ENCODE measurements at regions not wholly inside any gene's neighbourhood (a gene's known extent, or its start where the extent isn't known, plus 50 kb on each side); places are given as distances from the start of the nearest gene placed in this dataset.

DNA sequence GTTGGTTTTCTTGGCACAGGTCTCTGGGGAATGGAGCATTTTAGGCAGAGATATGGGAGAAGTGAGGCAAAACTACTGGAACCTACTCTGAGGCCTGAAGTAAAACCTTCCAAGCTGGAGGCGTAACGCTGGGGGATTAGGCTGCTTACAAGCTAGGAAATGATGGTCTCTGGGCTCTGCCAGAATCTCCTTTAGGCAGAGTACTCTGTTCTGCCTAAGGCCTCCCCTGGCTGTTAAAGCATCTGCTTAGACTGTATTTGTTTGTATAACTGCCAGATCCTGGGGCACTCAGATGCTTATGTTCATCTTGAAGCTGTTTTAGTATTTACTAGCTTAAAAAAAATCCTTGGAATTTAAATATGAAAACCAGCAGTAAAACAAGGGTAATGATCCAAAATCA, 822.2 kb downstream of the RPA4 start:
- H3K9me3 ChIP-seq (ENCODE audit: insufficient read depth, low read depth, low read length): no peaks in the 10 kb centered on the region
- no peaks in the 10 kb centered on the region for H3K36me3 ChIP-seq (ENCODE audit: insufficient read depth, low read depth, low read length)
- no peaks in the 10 kb centered on the region for H3K4me1 ChIP-seq (ENCODE audit: insufficient read depth, low read length)
- H3K4me3 ChIP-seq (ENCODE audit: low read length): no peak overlapping the region
- H3K27me3 ChIP-seq (ENCODE audit: insufficient read depth, low read length): no peaks in the 10 kb centered on the region
- no peak overlapping the region for H3K27ac ChIP-seq (ENCODE audit: low read length)
- no peak overlapping the region for H3K9ac ChIP-seq (ENCODE audit: low read depth, low read length)

- no peak overlapping the region for H3K4me3 ChIP-seq (ENCODE audit: low read length)
- no peaks in the 10 kb centered on the region for H3K9me3 ChIP-seq (ENCODE audit: insufficient read depth, low read depth, low read length)
- H3K27me3 ChIP-seq (ENCODE audit: insufficient read depth, low read length): no peaks in the 10 kb centered on the region
- H3K36me3 ChIP-seq (ENCODE audit: insufficient read depth, low read depth, low read length): no peaks in the 10 kb centered on the region
- no peak overlapping the region for H3K27ac ChIP-seq (ENCODE audit: low read length)
- H3K9ac ChIP-seq (ENCODE audit: low read depth, low read length): no peak overlapping the region
- no peaks in the 10 kb centered on the region for H3K4me1 ChIP-seq (ENCODE audit: insufficient read depth, low read length)
These were observed 830.4 kb downstream of the RPA4 start for GRCh38 chrX:97714072-97714471.

GRCh38 chrX:97728215-97728614, 844.5 kb downstream of the RPA4 start:
- H3K27ac ChIP-seq (ENCODE audit: low read length): no peak overlapping the region
- no peaks in the 10 kb centered on the region for H3K27me3 ChIP-seq (ENCODE audit: insufficient read depth, low read length)
- H3K9me3 ChIP-seq (ENCODE audit: insufficient read depth, low read depth, low read length): no peaks in the 10 kb centered on the region
- no peak overlapping the region for H3K4me3 ChIP-seq (ENCODE audit: low read length)
- H3K4me1 ChIP-seq (ENCODE audit: insufficient read depth, low read length): no peaks in the 10 kb centered on the region
- H3K9ac ChIP-seq (ENCODE audit: low read depth, low read length): no peak overlapping the region
- H3K36me3 ChIP-seq (ENCODE audit: insufficient read depth, low read depth, low read length): no peaks in the 10 kb centered on the region

- Histone ChIP-seq H3K27me3 (ENCODE audit: insufficient read depth, low read length) (no peaks in the 10 kb centered on the region), H3K9ac (ENCODE audit: low read depth, low read length) (no peak overlapping the region), H3K27ac (ENCODE audit: low read length) (no peak overlapping the region), H3K4me1 (ENCODE audit: insufficient read depth, low read length) (no peaks in the 10 kb centered on the region; the same call in 1 of the 2 replicates), H3K4me3 (ENCODE audit: low read length) (no peak overlapping the region), H3K36me3 (ENCODE audit: insufficient read depth, low read depth, low read length) (no peaks in the 10 kb centered on the region), H3K9me3 (ENCODE audit: insufficient read depth, low read depth, low read length) (no peaks in the 10 kb centered on the region)
These were observed 856.3 kb downstream of the RPA4 start for GRCh38 chrX:97740044-97740443.

GRCh38 chrX:97740886-97741285, 857.2 kb downstream of the RPA4 start:
- no peaks in the 10 kb centered on the region for H3K36me3 ChIP-seq (ENCODE audit: insufficient read depth, low read depth, low read length)
- no peaks in the 10 kb centered on the region for H3K27me3 ChIP-seq (ENCODE audit: insufficient read depth, low read length)
- no peak overlapping the region for H3K27ac ChIP-seq (ENCODE audit: low read length)
- H3K9ac ChIP-seq (ENCODE audit: low read depth, low read length): no peak overlapping the region
- H3K4me1 ChIP-seq (ENCODE audit: insufficient read depth, low read length): no peaks in the 10 kb centered on the region; the same call in 1 of the 2 replicates
- H3K9me3 ChIP-seq (ENCODE audit: insufficient read depth, low read depth, low read length): no peaks in the 10 kb centered on the region
- H3K4me3 ChIP-seq (ENCODE audit: low read length): no peak overlapping the region

- Histone ChIP-seq H3K4me3 (ENCODE audit: low read length) (no peak overlapping the region), H3K4me1 (ENCODE audit: insufficient read depth, low read length) (no peaks in the 10 kb centered on the region; the same call in 1 of the 2 replicates), H3K9ac (ENCODE audit: low read depth, low read length) (no peak overlapping the region), H3K27me3 (ENCODE audit: insufficient read depth, low read length) (no peaks in the 10 kb centered on the region), H3K9me3 (ENCODE audit: insufficient read depth, low read depth, low read length) (no peaks in the 10 kb centered on the region), H3K27ac (ENCODE audit: low read length) (no peak overlapping the region), H3K36me3 (ENCODE audit: insufficient read depth, low read depth, low read length) (no peaks in the 10 kb centered on the region)
These were observed 859.3 kb downstream of the RPA4 start for GRCh38 chrX:97743014-97743413.

DNA sequence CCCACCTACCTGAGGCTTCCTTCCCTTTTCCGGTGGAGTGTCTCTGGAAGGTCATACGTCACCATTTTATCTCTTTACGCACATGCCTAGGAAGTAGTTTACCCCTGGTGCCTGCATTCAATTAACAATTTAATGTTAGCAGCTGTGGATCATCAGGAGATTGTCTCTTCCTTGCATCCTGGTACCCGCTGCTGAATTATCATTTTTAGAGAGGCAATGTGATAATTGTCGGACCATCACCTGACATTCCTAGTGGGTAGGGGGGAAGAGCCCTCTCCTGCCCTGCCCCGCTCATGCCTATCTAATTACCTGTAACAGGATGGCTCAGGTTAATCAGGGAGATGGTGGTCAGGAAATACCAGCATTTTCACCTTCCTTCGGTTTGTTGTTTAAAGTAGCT, 863.6 kb downstream of the RPA4 start:
- H3K9ac ChIP-seq (ENCODE audit: low read depth, low read length): no peak overlapping the region
- H3K4me3 ChIP-seq (ENCODE audit: low read length): no peak overlapping the region
- no peaks in the 10 kb centered on the region for H3K27me3 ChIP-seq (ENCODE audit: insufficient read depth, low read length)

DNA sequence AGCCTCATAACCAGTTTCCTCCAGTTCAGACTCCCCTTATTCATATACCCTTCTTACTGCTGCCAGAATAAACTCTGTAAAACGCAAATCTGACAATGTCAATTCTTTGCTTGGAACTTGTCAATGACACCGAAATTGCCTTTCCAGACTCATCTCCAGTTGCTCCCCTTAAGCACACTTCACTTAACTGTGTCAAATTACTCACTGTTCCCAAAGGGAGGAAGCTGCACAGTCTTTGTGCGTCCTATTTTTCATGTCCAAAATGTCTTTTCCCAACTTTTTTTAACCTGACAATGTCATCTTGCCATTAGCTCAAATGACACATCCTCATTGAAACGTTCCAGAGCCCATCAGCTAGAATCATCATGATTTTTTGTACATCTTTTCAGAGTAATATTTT, 867.3 kb downstream of the RPA4 start:
- H3K36me3 ChIP-seq (ENCODE audit: insufficient read depth, low read depth, low read length): no peaks in the 10 kb centered on the region
- H3K27ac ChIP-seq (ENCODE audit: low read length): no peak overlapping the region
- no peaks in the 10 kb centered on the region for H3K9me3 ChIP-seq (ENCODE audit: insufficient read depth, low read depth, low read length)
- H3K4me1 ChIP-seq (ENCODE audit: insufficient read depth, low read length): no peaks in the 10 kb centered on the region
- H3K27me3 ChIP-seq (ENCODE audit: insufficient read depth, low read length): no peaks in the 10 kb centered on the region
- H3K9ac ChIP-seq (ENCODE audit: low read depth, low read length): no peak overlapping the region
- H3K4me3 ChIP-seq (ENCODE audit: low read length): no peak overlapping the region

More for the DNA sequence above, 863.6 kb downstream of the RPA4 start:
- Histone ChIP-seq H3K36me3 (ENCODE audit: insufficient read depth, low read depth, low read length) (no peaks in the 10 kb centered on the region), H3K9me3 (ENCODE audit: insufficient read depth, low read depth, low read length) (no peaks in the 10 kb centered on the region), H3K27ac (ENCODE audit: low read length) (no peak overlapping the region), H3K4me1 (ENCODE audit: insufficient read depth, low read length) (no peaks in the 10 kb centered on the region)

GRCh38 chrX:97751735-97752134, 868.0 kb downstream of the RPA4 start:
- H3K4me3 ChIP-seq (ENCODE audit: low read length): no peak overlapping the region
- no peaks in the 10 kb centered on the region for H3K27me3 ChIP-seq (ENCODE audit: insufficient read depth, low read length)
- H3K27ac ChIP-seq (ENCODE audit: low read length): no peak overlapping the region
- no peaks in the 10 kb centered on the region for H3K4me1 ChIP-seq (ENCODE audit: insufficient read depth, low read length)
- no peak overlapping the region for H3K9ac ChIP-seq (ENCODE audit: low read depth, low read length)
- no peaks in the 10 kb centered on the region for H3K9me3 ChIP-seq (ENCODE audit: insufficient read depth, low read depth, low read length)
- no peaks in the 10 kb centered on the region for H3K36me3 ChIP-seq (ENCODE audit: insufficient read depth, low read depth, low read length)

DNA sequence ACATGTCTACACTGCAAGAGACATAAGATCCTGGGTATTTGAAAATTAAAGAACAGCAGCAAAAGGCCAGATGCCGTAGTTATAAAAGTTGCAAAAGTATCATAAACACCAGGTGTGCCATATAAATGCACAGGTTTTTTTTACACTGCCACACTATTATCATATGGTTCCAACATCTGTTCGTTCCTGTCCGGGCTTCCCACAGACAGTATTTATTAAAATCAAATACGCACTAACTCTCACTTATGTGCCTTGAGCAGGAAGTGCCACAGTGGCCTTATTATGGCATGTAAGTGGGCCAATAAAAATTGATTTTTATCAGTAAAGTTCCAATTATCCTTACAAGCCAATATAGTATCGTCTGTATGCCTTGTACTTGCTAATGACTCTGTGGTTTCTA, 873.2 kb downstream of the RPA4 start:
- Histone ChIP-seq H3K27me3 (ENCODE audit: insufficient read depth, low read length) (no peaks in the 10 kb centered on the region), H3K4me1 (ENCODE audit: insufficient read depth, low read length) (no peaks in the 10 kb centered on the region), H3K9me3 (ENCODE audit: insufficient read depth, low read depth, low read length) (no peaks in the 10 kb centered on the region), H3K4me3 (ENCODE audit: low read length) (no peak overlapping the region), H3K27ac (ENCODE audit: low read length) (no peak overlapping the region), H3K36me3 (ENCODE audit: insufficient read depth, low read depth, low read length) (no peaks in the 10 kb centered on the region), H3K9ac (ENCODE audit: low read depth, low read length) (no peak overlapping the region)

- peak overlapping the region; percentile 47 for H3K27ac ChIP-seq (ENCODE audit: low read length)
These were observed 879.7 kb downstream of the RPA4 start for GRCh38 chrX:97763391-97763790.

GRCh38 chrX:97763981-97764380, 880.3 kb downstream of the RPA4 start:
- no peak overlapping the region for H3K9ac ChIP-seq (ENCODE audit: low read depth, low read length)
- peak overlapping the region; percentile 47 for H3K27ac ChIP-seq (ENCODE audit: low read length)
- H3K9me3 ChIP-seq (ENCODE audit: insufficient read depth, low read depth, low read length): no peaks in the 10 kb centered on the region
- H3K4me1 ChIP-seq (ENCODE audit: insufficient read depth, low read length): peaks cover 16% of the 10 kb centered on the region; the same call in 1 of the 2 replicates
- no peak overlapping the region for H3K4me3 ChIP-seq (ENCODE audit: low read length)
- no peaks in the 10 kb centered on the region for H3K36me3 ChIP-seq (ENCODE audit: insufficient read depth, low read depth, low read length)
- no peaks in the 10 kb centered on the region for H3K27me3 ChIP-seq (ENCODE audit: insufficient read depth, low read length)

More at GRCh38 chrX:97763391-97763790, 879.7 kb downstream of the RPA4 start:
- Histone ChIP-seq H3K36me3 (ENCODE audit: insufficient read depth, low read depth, low read length) (no peaks in the 10 kb centered on the region), H3K27me3 (ENCODE audit: insufficient read depth, low read length) (no peaks in the 10 kb centered on the region), H3K4me1 (ENCODE audit: insufficient read depth, low read length) (peaks cover 16% of the 10 kb centered on the region; the same call in 1 of the 2 replicates), H3K9me3 (ENCODE audit: insufficient read depth, low read depth, low read length) (no peaks in the 10 kb centered on the region), H3K4me3 (ENCODE audit: low read length) (no peak overlapping the region; the same call in 1 of the 2 replicates), H3K9ac (ENCODE audit: low read depth, low read length) (peak overlapping the region; percentile 21; the same call in 1 of the 2 replicates)
